Suprapubic skin (tissue), 4 donors: ENCODE measurements at regions not wholly inside any gene's neighbourhood (a gene's known extent, or its start where the extent isn't known, plus 50 kb on each side); places are given as distances from the start of the nearest gene placed in this dataset.
"Not testable (repeated sequence)": the region's sequence is repeated elsewhere in the genome, so short reads cannot be mapped to it uniquely, and the experiment has no call there.

Experiments used
- DNase-seq, 2 donors: peaks; one replicate each; pipeline ENCODE4 v3.0.0-alpha.2; 2019; ENCODE audit warnings: low spot score in 2 of 2
- H3K27ac ChIP-seq: fragments of 200-600 bp; sonication (generic); one replicate; pipeline ENCODE4 v1.5.1; 2019
- H3K27me3 ChIP-seq: fragments of 200-600 bp; sonication (generic); one replicate; pipeline ENCODE4 v1.5.1; 2019
- H3K36me3 ChIP-seq: fragments of 200-600 bp; sonication (generic); one replicate; pipeline ENCODE4 v1.5.1; 2019
- H3K4me1 ChIP-seq: fragments of 200-600 bp; sonication (generic); one replicate; pipeline ENCODE4 v1.5.1; 2019
- H3K4me3 ChIP-seq: fragments of 200-600 bp; sonication (generic); one replicate; pipeline ENCODE4 v1.5.1; 2019; ENCODE audit warnings: mild to moderate bottlenecking
- H3K9me3 ChIP-seq: fragments of 200-600 bp; sonication (generic); one replicate; pipeline ENCODE4 v1.5.1; 2019
- EP300 ChIP-seq: sonication (generic); formaldehyde crosslinking; IDR thresholded peaks from one replicate; pipeline ENCODE4 v1.6.1; 2017; ENCODE audit warnings: antibody characterized with exemption
- POLR2A ChIP-seq, 2 donors: fragments of 450-650 bp; IDR thresholded peaks; one replicate each; pipeline ENCODE4 v1.6.1; 2017; ENCODE audit warnings: antibody characterized with exemption in 2 of 2, mild to moderate bottlenecking in 2 of 2, moderate library complexity in 2 of 2
- POLR2AphosphoS5 ChIP-seq, 3 donors: sonication (generic); formaldehyde crosslinking; IDR thresholded peaks; one replicate each; pipeline ENCODE4 v1.6.1; 2017; ENCODE audit warnings: antibody characterized with exemption in 3 of 3
- WGBS: methylation state at CpG from one replicate; pipeline ENCODE4 v1.1.5; 2018; 5-methylcytosine and 5-hydroxymethylcytosine counted together
- TF ChIP-seq, protein P1 (sequence below), 2 donors: fragments of 200-600 bp in 1 of 2; fragments of 450-650 bp in 1 of 2; sonication (generic) in 1 of 2; IDR thresholded peaks; one replicate each; pipeline ENCODE4 v1.5.1; 2016 to 2019; ENCODE audit warnings: antibody characterized with exemption in 2 of 2, mild to moderate bottlenecking in 1 of 2, moderate library complexity in 1 of 2

DNA sequence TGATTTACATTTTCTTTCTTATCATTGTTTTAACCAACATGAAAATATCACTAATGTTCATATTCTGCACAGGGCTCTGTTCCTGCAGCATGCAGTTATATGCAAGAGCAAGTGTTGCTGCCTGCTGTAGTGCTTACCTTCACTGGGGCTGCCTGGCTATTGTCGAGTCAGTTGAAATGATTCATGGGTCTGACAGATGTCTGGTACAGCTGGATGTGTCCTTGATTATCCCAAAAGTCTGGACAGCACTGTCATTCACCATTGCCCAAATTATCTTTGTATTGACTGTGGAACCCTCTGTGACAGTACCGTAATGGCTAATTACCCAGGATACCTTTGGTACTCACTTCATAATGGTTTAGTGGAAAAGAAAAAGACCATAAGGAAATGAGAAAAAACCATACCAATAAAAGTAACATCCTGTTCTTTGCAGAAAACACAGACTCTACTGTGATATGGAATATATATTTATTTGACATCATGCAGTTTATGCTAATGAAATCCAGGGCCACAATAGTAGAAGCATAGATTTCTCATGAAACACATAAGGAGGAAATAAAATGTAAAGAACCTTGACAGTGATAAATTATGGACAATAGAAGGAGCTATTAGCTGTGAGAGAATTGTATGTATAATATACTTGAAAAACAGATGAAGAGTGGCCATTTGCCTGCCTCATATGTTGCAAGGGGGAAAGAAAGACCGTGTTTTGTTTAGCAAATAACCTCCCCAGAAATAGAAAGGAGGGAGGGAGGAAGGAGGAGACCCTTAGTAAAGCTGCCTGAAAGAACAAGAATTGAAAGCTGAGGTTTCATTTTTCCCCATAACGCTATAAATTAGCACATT, 249.8 kb upstream of the ATP5MC3 start:
- Histone ChIP-seq H3K4me3 (no peak overlapping the region), H3K4me1 (no peaks in the 10 kb centered on the region), H3K9me3 (no peaks in the 10 kb centered on the region), H3K27me3 (no peaks in the 10 kb centered on the region), H3K27ac (no peak overlapping the region), H3K36me3 (no peaks in the 10 kb centered on the region)
- DNase-seq = no peak
- whole genome bisulfite sequencing = 46% methylated on average over 4 of the region's 4 CpGs
- TF ChIP-seq POLR2AphosphoS5 (IDR thresholded peaks at IDR 0.05) (no peak), EP300 (no peak), POLR2A (IDR thresholded peaks at IDR 0.05) (no peak)
- TF ChIP-seq, protein P1, sequence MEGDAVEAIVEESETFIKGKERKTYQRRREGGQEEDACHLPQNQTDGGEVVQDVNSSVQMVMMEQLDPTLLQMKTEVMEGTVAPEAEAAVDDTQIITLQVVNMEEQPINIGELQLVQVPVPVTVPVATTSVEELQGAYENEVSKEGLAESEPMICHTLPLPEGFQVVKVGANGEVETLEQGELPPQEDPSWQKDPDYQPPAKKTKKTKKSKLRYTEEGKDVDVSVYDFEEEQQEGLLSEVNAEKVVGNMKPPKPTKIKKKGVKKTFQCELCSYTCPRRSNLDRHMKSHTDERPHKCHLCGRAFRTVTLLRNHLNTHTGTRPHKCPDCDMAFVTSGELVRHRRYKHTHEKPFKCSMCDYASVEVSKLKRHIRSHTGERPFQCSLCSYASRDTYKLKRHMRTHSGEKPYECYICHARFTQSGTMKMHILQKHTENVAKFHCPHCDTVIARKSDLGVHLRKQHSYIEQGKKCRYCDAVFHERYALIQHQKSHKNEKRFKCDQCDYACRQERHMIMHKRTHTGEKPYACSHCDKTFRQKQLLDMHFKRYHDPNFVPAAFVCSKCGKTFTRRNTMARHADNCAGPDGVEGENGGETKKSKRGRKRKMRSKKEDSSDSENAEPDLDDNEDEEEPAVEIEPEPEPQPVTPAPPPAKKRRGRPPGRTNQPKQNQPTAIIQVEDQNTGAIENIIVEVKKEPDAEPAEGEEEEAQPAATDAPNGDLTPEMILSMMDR (IDR thresholded peaks at IDR 0.05) = no peak

DNA sequence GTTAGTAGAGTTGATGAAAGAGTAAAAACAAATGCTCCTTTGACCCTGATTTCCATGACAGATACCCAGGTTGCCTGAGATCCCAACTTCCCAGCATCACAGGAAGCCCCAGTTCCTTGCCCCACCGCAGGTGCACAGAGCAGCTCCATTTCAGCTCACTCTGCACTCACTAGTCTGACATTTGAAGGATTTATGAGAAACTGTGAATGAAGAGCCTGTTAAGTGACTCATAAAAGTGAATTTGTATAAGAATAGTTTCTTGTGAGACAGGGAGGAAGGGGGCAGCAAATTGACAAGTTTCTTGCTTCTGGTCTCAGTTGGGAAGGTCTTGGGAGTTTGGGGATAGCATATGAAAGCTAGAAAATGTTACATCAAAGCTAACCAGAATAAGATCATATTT, 248.7 kb upstream of the ATP5MC3 start:
- no peaks in the 10 kb centered on the region for H3K9me3 ChIP-seq
- DNase-seq = no peak
- no peaks in the 10 kb centered on the region for H3K27me3 ChIP-seq
- 60% methylated on average over 1 of the region's 1 CpG for WGBS
- H3K36me3 ChIP-seq = no peaks in the 10 kb centered on the region
- H3K4me3 ChIP-seq = no peak overlapping the region
- no peak overlapping the region for H3K27ac ChIP-seq
- no peak for TF ChIP-seq POLR2AphosphoS5 (IDR thresholded peaks at IDR 0.05)
- TF ChIP-seq POLR2A (IDR thresholded peaks at IDR 0.05) = no peak
- no peak for TF ChIP-seq EP300
- TF ChIP-seq, protein P1 (IDR thresholded peaks at IDR 0.05) = no peak
- no peaks in the 10 kb centered on the region for H3K4me1 ChIP-seq

DNA sequence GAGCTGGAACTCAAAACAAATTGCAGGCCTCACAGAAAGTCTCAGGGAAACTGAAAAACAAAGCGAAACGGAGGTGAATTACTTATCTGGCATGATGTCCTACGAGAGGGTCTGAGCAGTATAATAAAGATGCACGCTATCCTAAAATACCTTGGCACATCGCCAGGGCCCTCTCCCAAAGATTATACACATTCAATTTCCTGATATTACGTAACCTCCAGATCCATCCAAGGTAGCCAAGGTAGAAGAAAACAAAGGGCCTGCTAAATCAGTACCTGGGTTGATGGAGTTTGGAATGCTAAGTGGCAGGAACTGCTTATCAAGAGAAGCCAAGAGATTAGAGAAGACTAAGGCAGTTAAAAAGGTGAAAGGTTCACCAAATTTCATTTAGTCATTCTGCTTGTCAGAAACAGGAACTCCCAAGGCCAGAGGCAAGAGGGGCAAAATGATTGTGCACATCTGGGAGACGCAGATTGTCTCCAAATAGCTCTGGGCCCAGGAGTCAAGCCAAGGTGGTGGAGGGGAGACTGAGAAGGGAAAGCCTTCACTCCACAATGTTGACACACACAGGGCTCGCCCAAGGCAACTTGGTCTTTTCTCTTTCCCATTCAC, 236.8 kb upstream of the ATP5MC3 start:
- WGBS = 71% methylated on average over 8 of the region's 8 CpGs
- Histone ChIP-seq H3K4me3 (no peak overlapping the region), H3K27ac (no peak overlapping the region), H3K4me1 (no peaks in the 10 kb centered on the region), H3K27me3 (peaks cover 6% of the 10 kb centered on the region), H3K36me3 (no peaks in the 10 kb centered on the region), H3K9me3 (no peaks in the 10 kb centered on the region)
- no peak for DNase-seq
- TF ChIP-seq, protein P1 (IDR thresholded peaks at IDR 0.05) = no peak

DNA sequence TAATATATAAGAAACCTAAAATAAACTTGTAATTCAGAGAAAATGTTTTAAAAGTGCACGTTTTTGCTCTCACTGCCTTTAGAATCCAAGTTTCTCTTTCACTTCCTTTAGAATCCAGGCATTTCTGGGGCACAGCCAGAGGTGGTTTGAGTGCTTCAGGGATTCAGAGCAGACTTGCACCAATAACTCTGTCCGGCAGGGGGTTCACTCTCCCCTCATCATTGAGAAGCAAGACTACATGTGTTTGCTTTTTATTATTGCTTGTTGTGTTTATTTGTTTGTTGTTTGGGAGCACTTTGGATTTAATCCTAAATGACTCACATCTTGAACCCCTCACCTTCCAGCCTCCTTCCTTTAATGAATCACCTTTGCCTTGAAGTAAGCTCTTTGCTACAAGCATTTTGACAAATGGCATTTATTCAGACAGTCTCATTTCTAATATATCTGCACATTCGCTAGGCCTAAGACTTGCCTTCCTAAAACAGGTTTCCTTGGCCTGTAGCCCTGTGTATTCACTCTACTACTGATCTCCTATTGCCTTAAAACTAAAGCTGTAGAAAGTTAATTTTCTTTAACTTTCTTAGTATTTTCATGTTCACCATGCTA, 233.5 kb upstream of the ATP5MC3 start:
- no peaks in the 10 kb centered on the region for H3K27me3 ChIP-seq
- TF ChIP-seq POLR2A (IDR thresholded peaks at IDR 0.05) = no peak
- TF ChIP-seq, protein P1 (IDR thresholded peaks at IDR 0.05) = peak in 1 of 2 donors; percentile 49
- H3K9me3 ChIP-seq = no peaks in the 10 kb centered on the region
- H3K27ac ChIP-seq = no peak overlapping the region
- WGBS = 33% methylated on average over 3 of the region's 3 CpGs
- peak; percentile 63 to 80 for DNase-seq
- no peaks in the 10 kb centered on the region for H3K36me3 ChIP-seq
- no peak overlapping the region for H3K4me3 ChIP-seq
- no peaks in the 10 kb centered on the region for H3K4me1 ChIP-seq

DNA sequence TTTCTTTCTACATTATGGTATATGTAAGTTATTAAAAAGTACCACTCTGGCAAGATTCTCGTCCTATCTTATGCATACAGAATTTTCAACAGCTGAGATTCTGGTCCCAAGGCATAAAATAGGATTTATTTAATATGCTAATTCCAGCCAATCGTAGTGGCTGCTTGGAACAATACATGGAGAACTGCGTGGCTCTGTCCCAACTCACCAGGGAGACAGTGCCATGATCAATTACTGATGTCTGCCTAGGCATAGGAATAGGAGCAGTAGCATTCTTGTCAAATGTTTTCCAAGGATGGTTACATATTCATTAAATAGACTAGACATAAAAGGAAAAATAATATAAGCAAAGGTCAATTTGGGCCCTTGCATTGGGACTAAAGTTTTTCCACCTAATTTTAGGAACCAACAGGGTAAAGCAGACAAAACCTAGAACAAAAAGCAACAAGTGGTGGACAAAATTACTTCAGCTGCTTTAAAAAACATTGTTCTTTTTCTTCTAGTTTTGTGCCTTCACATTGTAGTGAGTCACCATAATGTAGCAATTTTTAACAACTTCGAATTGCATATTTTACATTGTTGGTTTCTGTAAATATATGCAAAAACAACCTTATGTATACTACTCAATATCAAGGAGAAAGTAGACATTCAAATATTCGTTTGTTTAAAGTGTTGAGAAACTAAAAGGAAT, 232.8 kb upstream of the ATP5MC3 start:
- H3K27me3 ChIP-seq = no peaks in the 10 kb centered on the region
- no peak for TF ChIP-seq POLR2AphosphoS5 (IDR thresholded peaks at IDR 0.05)
- no peak for TF ChIP-seq EP300
- TF ChIP-seq, protein P1 (IDR thresholded peaks at IDR 0.05) = no peak
- TF ChIP-seq POLR2A (IDR thresholded peaks at IDR 0.05) = no peak
- no peak overlapping the region for H3K27ac ChIP-seq
- H3K9me3 ChIP-seq = no peaks in the 10 kb centered on the region
- no peaks in the 10 kb centered on the region for H3K36me3 ChIP-seq
- H3K4me1 ChIP-seq = no peaks in the 10 kb centered on the region
- no peak for DNase-seq
- no peak overlapping the region for H3K4me3 ChIP-seq
- WGBS = 77% methylated on average over 5 of the region's 5 CpGs

DNA sequence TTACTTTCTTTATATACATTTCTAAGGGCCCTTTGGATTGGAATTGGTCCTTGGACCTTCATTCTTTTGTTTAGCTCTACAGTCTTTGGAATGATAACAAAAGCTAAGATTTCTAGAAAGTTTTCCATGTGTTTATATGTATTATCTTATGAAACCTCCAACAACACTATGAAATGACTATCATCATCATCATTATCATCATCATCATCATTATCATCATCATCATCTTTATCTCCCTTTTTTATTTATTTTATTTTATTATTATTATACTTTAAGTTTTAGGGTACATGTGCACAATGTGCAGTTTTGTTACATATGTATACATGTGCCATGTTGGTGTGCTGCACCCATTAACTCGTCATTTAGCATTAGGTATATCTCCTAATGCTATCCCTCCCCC, 229.4 kb upstream of the ATP5MC3 start:
- not testable (repeated sequence) for DNase-seq, H3K27me3 ChIP-seq, H3K36me3 ChIP-seq, H3K4me1 ChIP-seq, H3K4me3 ChIP-seq, H3K27ac ChIP-seq, H3K9me3 ChIP-seq
- WGBS = 69% methylated on average over 1 of the region's 1 CpG
